WTC11 (cell line): ENCODE measurements at regions not wholly inside any gene's neighbourhood (a gene's known extent, or its start where the extent isn't known, plus 50 kb on each side); places are given as distances from the start of the nearest gene placed in this dataset.

Experiments
- ATAC-seq: fragments of 200-7000 bp; cut with Tn5 transposase; 2 replicates; pipeline ENCODE4 v1.10.0; 2021; ENCODE audit warnings: mild to moderate bottlenecking, moderate library complexity
- CTCF ChIA-PET: fragments of 300-600 bp; sonication (Branson Sonifier 250); formaldehyde crosslinking; loops from one replicate; lab custom pipeline; 2021; ENCODE audit warnings: antibody characterized with exemption; lab: Charles Lee
- POLR2A ChIA-PET: fragments of 350-600 bp; sonication (Branson Sonifier 250); formaldehyde crosslinking; loops from one replicate; lab custom pipeline; 2021; ENCODE audit warnings: antibody characterized with exemption; lab: Charles Lee
- DNase-seq: peaks from one replicate; pipeline ENCODE4 v3.0.0; 2021; ENCODE audit warnings: low spot score
- H3K27ac Mint-ChIP-seq: 2 replicates; pipeline ENCODE4 v1.8.0; 2021; ENCODE audit warnings: mixed read lengths
- H3K27me3 Mint-ChIP-seq: 2 replicates; pipeline ENCODE4 v1.8.0; 2021; ENCODE audit warnings: low read depth, mild to moderate bottlenecking, moderate library complexity, mixed read lengths
- H3K36me3 Mint-ChIP-seq: 2 replicates; pipeline ENCODE4 v1.8.0; 2021; ENCODE audit warnings: mixed read lengths
- H3K4me1 Mint-ChIP-seq: 2 replicates; pipeline ENCODE4 v1.8.0; 2022; ENCODE audit warnings: mixed read lengths
- H3K4me3 Mint-ChIP-seq: 2 replicates; pipeline ENCODE4 v1.8.0; 2021; ENCODE audit warnings: mild to moderate bottlenecking, moderate library complexity, mixed read lengths
- H3K9me3 Mint-ChIP-seq: 2 replicates; pipeline ENCODE4 v1.8.0; 2021; ENCODE audit warnings: mixed read lengths
- ELF4 ChIP-seq: sonication (generic); formaldehyde crosslinking; IDR thresholded peaks from 2 replicates; pipeline ENCODE4 v1.8.1; 2022; ENCODE audit warnings: low read depth, mild to moderate bottlenecking, moderate library complexity, missing genetic modification reagents
- EMX1 ChIP-seq: fragments of 250-450 bp; sonication (Bioruptor Pico); IDR thresholded peaks from 2 replicates; pipeline ENCODE4 v1.8.0; 2021; ENCODE audit warnings: mild to moderate bottlenecking
- ETV6 ChIP-seq: sonication (generic); formaldehyde crosslinking; IDR thresholded peaks from 2 replicates; pipeline ENCODE4 v1.8.1; 2022; ENCODE audit warnings: mild to moderate bottlenecking, missing genetic modification reagents
- FOXP1 ChIP-seq: sonication (generic); formaldehyde crosslinking; IDR thresholded peaks from 2 replicates; pipeline ENCODE4 v1.8.0; 2022; ENCODE audit warnings: missing genetic modification reagents, mild to moderate bottlenecking, moderate library complexity, borderline replicate concordance
- GABPB1 ChIP-seq: sonication (generic); formaldehyde crosslinking; IDR thresholded peaks from 2 replicates; pipeline ENCODE4 v1.8.1; 2023; ENCODE audit warnings: mild to moderate bottlenecking, missing genetic modification reagents
- GRHL2 ChIP-seq: fragments of 250-450 bp; sonication (Bioruptor Pico); IDR thresholded peaks from 2 replicates; pipeline ENCODE4 v1.8.0; 2022; ENCODE audit warnings: mild to moderate bottlenecking, moderate library complexity; ENCODE audit not compliant: insufficient replicate concordance, severe bottlenecking
- GTF2I ChIP-seq: fragments of 250-450 bp; sonication (Bioruptor Pico); conservative IDR thresholded peaks from 2 replicates; pipeline ENCODE4 v1.4.0; 2021; ENCODE audit warnings: mild to moderate bottlenecking
- JAZF1 ChIP-seq: fragments of 250-450 bp; sonication (Bioruptor Pico); IDR thresholded peaks from 2 replicates; pipeline ENCODE4 v1.9.0; 2021; ENCODE audit warnings: moderate library complexity, mild to moderate bottlenecking, inconsistent platforms
- KAT7 ChIP-seq: sonication (generic); formaldehyde crosslinking; IDR thresholded peaks from 2 replicates; pipeline ENCODE4 v1.8.1; 2023; ENCODE audit warnings: missing genetic modification reagents, mild to moderate bottlenecking, borderline replicate concordance
- NFATC4 ChIP-seq: fragments of 250-450 bp; sonication (Bioruptor Pico); IDR thresholded peaks from 2 replicates; pipeline ENCODE4 v1.9.0; 2021; ENCODE audit warnings: mild to moderate bottlenecking
- NFE2L1 ChIP-seq: sonication (generic); formaldehyde crosslinking; IDR thresholded peaks from 2 replicates; pipeline ENCODE4 v1.8.1; 2023; ENCODE audit warnings: missing genetic modification reagents
- NR2C2 ChIP-seq: sonication (generic); formaldehyde crosslinking; IDR thresholded peaks from 2 replicates; pipeline ENCODE4 v1.8.0; 2022; ENCODE audit warnings: mild to moderate bottlenecking, missing genetic modification reagents
- RORB ChIP-seq: fragments of 250-450 bp; sonication (Bioruptor Pico); IDR thresholded peaks from 2 replicates; pipeline ENCODE4 v1.9.0; 2021; ENCODE audit warnings: mild to moderate bottlenecking
- SMAD3 ChIP-seq: sonication (generic); formaldehyde crosslinking; IDR thresholded peaks from 2 replicates; pipeline ENCODE4 v1.8.0; 2022; ENCODE audit warnings: missing genetic modification reagents, mild to moderate bottlenecking, borderline replicate concordance
- SMAD4 ChIP-seq: sonication (generic); formaldehyde crosslinking; IDR thresholded peaks from 2 replicates; pipeline ENCODE4 v1.8.0; 2022; ENCODE audit warnings: mild to moderate bottlenecking, missing genetic modification reagents
- SOX15 ChIP-seq: fragments of 250-450 bp; sonication (Bioruptor Pico); IDR thresholded peaks from 2 replicates; pipeline ENCODE4 v1.9.0; 2021; ENCODE audit warnings: mild to moderate bottlenecking
- TEAD1 ChIP-seq: sonication (generic); formaldehyde crosslinking; IDR thresholded peaks from 2 replicates; pipeline ENCODE4 v1.8.0; 2022; ENCODE audit warnings: mild to moderate bottlenecking, missing genetic modification reagents
- ZNF232 ChIP-seq: sonication (generic); formaldehyde crosslinking; IDR thresholded peaks from 2 replicates; pipeline ENCODE4 v1.8.0; 2022; ENCODE audit warnings: mild to moderate bottlenecking, missing genetic modification reagents
- ZNF396 ChIP-seq: fragments of 250-450 bp; sonication (Bioruptor Pico); IDR thresholded peaks from 2 replicates; pipeline ENCODE4 v1.8.0; 2021; ENCODE audit warnings: mild to moderate bottlenecking, moderate library complexity, borderline replicate concordance
- ZNF671 ChIP-seq: fragments of 250-450 bp; sonication (Bioruptor Pico); IDR thresholded peaks from 2 replicates; pipeline ENCODE4 v1.8.0; 2021; ENCODE audit warnings: mild to moderate bottlenecking
- TF ChIP-seq, protein P1 (sequence below): sonication (generic); formaldehyde crosslinking; IDR thresholded peaks from 2 replicates; pipeline ENCODE4 v1.8.0; 2022; ENCODE audit warnings: mild to moderate bottlenecking, missing genetic modification reagents
- TF ChIP-seq, protein P2 (sequence below): fragments of 250-450 bp; sonication (Bioruptor Pico); IDR thresholded peaks from 2 replicates; pipeline ENCODE4 v1.9.0; 2021; ENCODE audit warnings: mild to moderate bottlenecking
- TF ChIP-seq, protein P3 (sequence below): sonication (generic); formaldehyde crosslinking; IDR thresholded peaks from 2 replicates; pipeline ENCODE4 v1.8.0; 2023; ENCODE audit warnings: mild to moderate bottlenecking, missing genetic modification reagents
- TF ChIP-seq, protein P4 (sequence below): sonication (generic); formaldehyde crosslinking; IDR thresholded peaks from 2 replicates; pipeline ENCODE4 v1.8.1; 2023; ENCODE audit warnings: mild to moderate bottlenecking, missing genetic modification reagents, moderate library complexity
- TF ChIP-seq, protein P5 (sequence below): fragments of 250-450 bp; sonication (Bioruptor Pico); IDR thresholded peaks from 2 replicates; pipeline ENCODE4 v2.1.2; 2022; ENCODE audit warnings: mild to moderate bottlenecking, moderate library complexity
- TF ChIP-seq, protein P6 (sequence below): sonication (generic); formaldehyde crosslinking; IDR thresholded peaks from 2 replicates; pipeline ENCODE4 v1.8.1; 2022; ENCODE audit warnings: low read depth, mild to moderate bottlenecking, moderate library complexity, missing genetic modification reagents, borderline replicate concordance
- TF ChIP-seq, protein P7 (sequence below): sonication (generic); formaldehyde crosslinking; IDR thresholded peaks from 2 replicates; pipeline ENCODE4 v1.8.1; 2022; ENCODE audit warnings: mild to moderate bottlenecking, missing genetic modification reagents, moderate library complexity, borderline replicate concordance

DNA sequence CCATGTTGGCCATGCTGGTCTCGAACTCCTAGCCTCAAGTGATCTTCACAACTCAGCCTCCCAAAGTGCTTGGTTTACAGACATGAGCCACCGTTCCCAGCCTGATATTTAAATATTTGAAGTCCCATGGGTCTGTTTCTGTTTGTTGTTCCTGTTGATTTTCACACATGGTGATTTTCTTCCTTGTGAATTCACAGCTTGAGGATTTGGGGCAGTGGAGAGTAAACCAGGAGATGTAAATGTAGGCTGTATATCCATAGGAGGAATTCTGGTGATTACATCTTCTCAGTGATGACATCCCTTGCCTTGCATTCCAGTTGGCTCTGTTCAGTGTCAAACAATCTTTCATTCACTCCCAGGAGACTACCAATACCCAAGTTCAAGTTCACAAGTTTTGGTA, 471.9 kb downstream of the KCTD12 start:
- no peak overlapping the region for H3K27ac Mint-ChIP-seq
- peaks cover 7% of the 10 kb centered on the region for H3K4me1 Mint-ChIP-seq
- no peaks in the 10 kb centered on the region for H3K27me3 Mint-ChIP-seq
- no peak for DNase-seq
- ChIA-PET CTCF (no interaction called here), POLR2A (no interaction called here)
- peaks cover 4% of the 10 kb centered on the region for H3K9me3 Mint-ChIP-seq
- TF ChIP-seq RORB (CRISPR knock-in tag) = no peak
- TF ChIP-seq SMAD3 (CRISPR knock-in tag) = no peak
- TF ChIP-seq, protein P1, sequence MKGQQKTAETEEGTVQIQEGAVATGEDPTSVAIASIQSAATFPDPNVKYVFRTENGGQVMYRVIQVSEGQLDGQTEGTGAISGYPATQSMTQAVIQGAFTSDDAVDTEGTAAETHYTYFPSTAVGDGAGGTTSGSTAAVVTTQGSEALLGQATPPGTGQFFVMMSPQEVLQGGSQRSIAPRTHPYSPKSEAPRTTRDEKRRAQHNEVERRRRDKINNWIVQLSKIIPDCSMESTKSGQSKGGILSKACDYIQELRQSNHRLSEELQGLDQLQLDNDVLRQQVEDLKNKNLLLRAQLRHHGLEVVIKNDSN (CRISPR knock-in tag) = no peak
- no peak for TF ChIP-seq ETV6 (CRISPR knock-in tag)
- TF ChIP-seq, protein P2, sequence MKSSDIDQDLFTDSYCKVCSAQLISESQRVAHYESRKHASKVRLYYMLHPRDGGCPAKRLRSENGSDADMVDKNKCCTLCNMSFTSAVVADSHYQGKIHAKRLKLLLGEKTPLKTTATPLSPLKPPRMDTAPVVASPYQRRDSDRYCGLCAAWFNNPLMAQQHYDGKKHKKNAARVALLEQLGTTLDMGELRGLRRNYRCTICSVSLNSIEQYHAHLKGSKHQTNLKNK (CRISPR knock-in tag) = no peak
- TF ChIP-seq GRHL2 (CRISPR knock-in tag) = no peak
- no peak for TF ChIP-seq FOXP1 (CRISPR knock-in tag)
- no peak for ATAC-seq
- no peak overlapping the region for H3K4me3 Mint-ChIP-seq
- no peaks in the 10 kb centered on the region for H3K36me3 Mint-ChIP-seq

DNA sequence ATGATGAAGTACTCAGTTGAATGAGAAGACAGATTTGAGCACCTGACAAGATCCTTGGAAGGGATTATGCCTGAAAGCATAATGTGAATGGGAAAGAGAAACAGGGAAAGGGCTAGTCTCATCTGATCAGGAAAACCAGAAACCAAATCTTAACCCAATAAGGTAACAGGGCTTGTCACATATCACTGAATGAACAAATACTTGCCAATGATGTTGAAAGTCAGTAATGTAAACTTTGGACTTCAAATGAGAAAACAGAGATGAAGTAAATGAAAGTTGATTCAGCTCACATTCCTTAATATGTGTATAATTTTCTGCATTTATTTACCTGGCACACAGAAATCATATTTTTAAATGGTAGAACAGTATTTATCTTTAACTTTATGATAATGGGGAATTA, 480.0 kb downstream of the KCTD12 start:
- H3K27me3 Mint-ChIP-seq = no peaks in the 10 kb centered on the region
- H3K4me1 Mint-ChIP-seq = no peaks in the 10 kb centered on the region
- no peak overlapping the region for H3K4me3 Mint-ChIP-seq
- ChIA-PET CTCF (no interaction called here), POLR2A (interaction anchor here (0.7 kb wide), 1 partner anchor 1818 kb away, joined by 4 read pairs; no protein-coding TSS in a partner anchor)
- no peak for ATAC-seq
- TF ChIP-seq SMAD4 = no peak
- TF ChIP-seq, protein P3, sequence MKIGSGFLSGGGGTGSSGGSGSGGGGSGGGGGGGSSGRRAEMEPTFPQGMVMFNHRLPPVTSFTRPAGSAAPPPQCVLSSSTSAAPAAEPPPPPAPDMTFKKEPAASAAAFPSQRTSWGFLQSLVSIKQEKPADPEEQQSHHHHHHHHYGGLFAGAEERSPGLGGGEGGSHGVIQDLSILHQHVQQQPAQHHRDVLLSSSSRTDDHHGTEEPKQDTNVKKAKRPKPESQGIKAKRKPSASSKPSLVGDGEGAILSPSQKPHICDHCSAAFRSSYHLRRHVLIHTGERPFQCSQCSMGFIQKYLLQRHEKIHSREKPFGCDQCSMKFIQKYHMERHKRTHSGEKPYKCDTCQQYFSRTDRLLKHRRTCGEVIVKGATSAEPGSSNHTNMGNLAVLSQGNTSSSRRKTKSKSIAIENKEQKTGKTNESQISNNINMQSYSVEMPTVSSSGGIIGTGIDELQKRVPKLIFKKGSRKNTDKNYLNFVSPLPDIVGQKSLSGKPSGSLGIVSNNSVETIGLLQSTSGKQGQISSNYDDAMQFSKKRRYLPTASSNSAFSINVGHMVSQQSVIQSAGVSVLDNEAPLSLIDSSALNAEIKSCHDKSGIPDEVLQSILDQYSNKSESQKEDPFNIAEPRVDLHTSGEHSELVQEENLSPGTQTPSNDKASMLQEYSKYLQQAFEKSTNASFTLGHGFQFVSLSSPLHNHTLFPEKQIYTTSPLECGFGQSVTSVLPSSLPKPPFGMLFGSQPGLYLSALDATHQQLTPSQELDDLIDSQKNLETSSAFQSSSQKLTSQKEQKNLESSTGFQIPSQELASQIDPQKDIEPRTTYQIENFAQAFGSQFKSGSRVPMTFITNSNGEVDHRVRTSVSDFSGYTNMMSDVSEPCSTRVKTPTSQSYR (CRISPR knock-in tag) = no peak
- TF ChIP-seq KAT7 (CRISPR knock-in tag) = no peak
- no peak for TF ChIP-seq NFATC4
- no peak for TF ChIP-seq GTF2I (CRISPR knock-in tag)
- no peak for TF ChIP-seq EMX1 (CRISPR knock-in tag)
- TF ChIP-seq, protein P4, sequence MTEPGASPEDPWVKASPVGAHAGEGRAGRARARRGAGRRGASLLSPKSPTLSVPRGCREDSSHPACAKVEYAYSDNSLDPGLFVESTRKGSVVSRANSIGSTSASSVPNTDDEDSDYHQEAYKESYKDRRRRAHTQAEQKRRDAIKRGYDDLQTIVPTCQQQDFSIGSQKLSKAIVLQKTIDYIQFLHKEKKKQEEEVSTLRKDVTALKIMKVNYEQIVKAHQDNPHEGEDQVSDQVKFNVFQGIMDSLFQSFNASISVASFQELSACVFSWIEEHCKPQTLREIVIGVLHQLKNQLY (CRISPR knock-in tag) = no peak
- TF ChIP-seq, protein P5, sequence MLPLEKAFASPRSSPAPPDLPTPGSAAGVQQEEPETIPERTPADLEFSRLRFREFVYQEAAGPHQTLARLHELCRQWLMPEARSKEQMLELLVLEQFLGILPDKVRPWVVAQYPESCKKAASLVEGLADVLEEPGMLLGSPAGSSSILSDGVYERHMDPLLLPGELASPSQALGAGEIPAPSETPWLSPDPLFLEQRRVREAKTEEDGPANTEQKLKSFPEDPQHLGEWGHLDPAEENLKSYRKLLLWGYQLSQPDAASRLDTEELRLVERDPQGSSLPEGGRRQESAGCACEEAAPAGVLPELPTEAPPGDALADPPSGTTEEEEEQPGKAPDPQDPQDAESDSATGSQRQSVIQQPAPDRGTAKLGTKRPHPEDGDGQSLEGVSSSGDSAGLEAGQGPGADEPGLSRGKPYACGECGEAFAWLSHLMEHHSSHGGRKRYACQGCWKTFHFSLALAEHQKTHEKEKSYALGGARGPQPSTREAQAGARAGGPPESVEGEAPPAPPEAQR (CRISPR knock-in tag) = no peak
- TF ChIP-seq, protein P6, sequence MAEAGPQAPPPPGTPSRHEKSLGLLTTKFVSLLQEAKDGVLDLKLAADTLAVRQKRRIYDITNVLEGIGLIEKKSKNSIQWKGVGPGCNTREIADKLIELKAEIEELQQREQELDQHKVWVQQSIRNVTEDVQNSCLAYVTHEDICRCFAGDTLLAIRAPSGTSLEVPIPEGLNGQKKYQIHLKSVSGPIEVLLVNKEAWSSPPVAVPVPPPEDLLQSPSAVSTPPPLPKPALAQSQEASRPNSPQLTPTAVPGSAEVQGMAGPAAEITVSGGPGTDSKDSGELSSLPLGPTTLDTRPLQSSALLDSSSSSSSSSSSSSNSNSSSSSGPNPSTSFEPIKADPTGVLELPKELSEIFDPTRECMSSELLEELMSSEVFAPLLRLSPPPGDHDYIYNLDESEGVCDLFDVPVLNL (CRISPR knock-in tag) = no peak
- no peak for TF ChIP-seq GABPB1
- no peak for TF ChIP-seq SOX15 (CRISPR knock-in tag)
- no peak for TF ChIP-seq ZNF396 (CRISPR knock-in tag)
- TF ChIP-seq, protein P7, sequence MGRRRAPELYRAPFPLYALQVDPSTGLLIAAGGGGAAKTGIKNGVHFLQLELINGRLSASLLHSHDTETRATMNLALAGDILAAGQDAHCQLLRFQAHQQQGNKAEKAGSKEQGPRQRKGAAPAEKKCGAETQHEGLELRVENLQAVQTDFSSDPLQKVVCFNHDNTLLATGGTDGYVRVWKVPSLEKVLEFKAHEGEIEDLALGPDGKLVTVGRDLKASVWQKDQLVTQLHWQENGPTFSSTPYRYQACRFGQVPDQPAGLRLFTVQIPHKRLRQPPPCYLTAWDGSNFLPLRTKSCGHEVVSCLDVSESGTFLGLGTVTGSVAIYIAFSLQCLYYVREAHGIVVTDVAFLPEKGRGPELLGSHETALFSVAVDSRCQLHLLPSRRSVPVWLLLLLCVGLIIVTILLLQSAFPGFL (CRISPR knock-in tag) = no peak
- TF ChIP-seq NR2C2 = no peak
- no peak for TF ChIP-seq ZNF671 (CRISPR knock-in tag)
- TF ChIP-seq JAZF1 (CRISPR knock-in tag) = no peak
- no peak for TF ChIP-seq NFE2L1 (CRISPR knock-in tag)
- TF ChIP-seq ELF4 (CRISPR knock-in tag) = no peak
- TF ChIP-seq TEAD1 = no peak
- no peak for TF ChIP-seq ZNF232 (CRISPR knock-in tag)
- DNase-seq = no peak
- no peaks in the 10 kb centered on the region for H3K36me3 Mint-ChIP-seq
- peaks cover 11% of the 10 kb centered on the region for H3K9me3 Mint-ChIP-seq
- no peak overlapping the region for H3K27ac Mint-ChIP-seq
